ENCODE measurements at regions not wholly inside any gene's neighbourhood (a gene's known extent, or its start where the extent isn't known, plus 50 kb on each side); places are given as distances from the start of the nearest gene placed in this dataset.

DNA sequence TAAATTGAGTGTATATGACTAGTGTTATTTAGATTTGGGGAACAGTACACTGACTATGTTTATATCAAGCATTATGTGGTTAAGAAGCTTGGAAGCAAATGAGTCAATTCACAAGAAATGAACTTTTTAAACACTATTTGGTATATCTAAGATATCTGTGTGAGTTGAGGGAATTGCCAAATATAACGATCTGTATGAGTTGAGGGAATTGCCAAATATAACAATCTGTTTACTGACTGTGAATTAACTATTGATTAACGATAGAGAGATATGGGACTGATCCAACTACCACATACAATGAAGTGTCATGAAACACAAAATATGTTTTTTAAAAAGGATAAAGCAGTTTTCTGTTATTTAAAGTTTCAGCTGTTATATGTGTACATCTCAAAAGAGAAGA is 301.4 kb downstream of the TENT4A start (continued):
- no peak for TF ChIP-seq KDM1A (IDR thresholded peaks at IDR 0.05; ENCODE audit: borderline replicate concordance, low read length)
- TF ChIP-seq SIRT6 (IDR thresholded peaks at IDR 0.05; ENCODE audit: low read length), result no peak

All from H1 (cell line).